IPS-NIHi11 (cell line): ENCODE measurements at regions not wholly inside any gene's neighbourhood (a gene's known extent, or its start where the extent isn't known, plus 50 kb on each side); places are given as distances from the start of the nearest gene placed in this dataset.
"Not testable (repeated sequence)": the region's sequence is repeated elsewhere in the genome, so short reads cannot be mapped to it uniquely, and the experiment has no call there.

Experiments used
- DNase-seq: peaks from one replicate; pipeline ENCODE4 v3.0.0; 2012; ENCODE audit warnings: mixed read lengths, low spot score

GRCh38 chr6:74018825-74019224 lies 322.8 kb downstream of the CD109 start:
- no peak for DNase-seq

DNA sequence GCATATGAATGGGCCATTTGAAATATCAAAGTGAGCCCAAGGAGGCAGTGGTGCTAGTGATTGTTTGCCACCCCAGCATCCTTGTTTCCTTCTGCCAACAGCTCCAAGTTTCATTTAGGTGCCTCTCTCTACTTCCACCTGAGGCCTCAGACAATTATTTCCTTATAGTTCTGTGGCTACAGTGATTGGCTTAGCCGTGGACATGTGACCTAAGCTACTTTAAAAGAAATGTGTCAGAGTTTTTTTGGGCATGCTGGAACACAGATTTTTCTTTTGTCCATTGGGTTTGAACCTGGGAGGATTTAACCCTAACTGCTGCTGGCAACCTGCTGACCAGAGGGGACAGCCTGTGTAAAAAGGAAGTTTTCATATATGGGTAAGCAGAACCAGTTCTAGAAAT lies 319.4 kb downstream of the CD109 start:
- no peak for DNase-seq

GRCh38 chr6:74000666-74001490 lies 304.9 kb downstream of the CD109 start:
- no peak for DNase-seq

- DNase-seq: not testable (repeated sequence)
Observed at GRCh38 chr6:73990609-73991238, 294.7 kb downstream of the CD109 start.

DNA sequence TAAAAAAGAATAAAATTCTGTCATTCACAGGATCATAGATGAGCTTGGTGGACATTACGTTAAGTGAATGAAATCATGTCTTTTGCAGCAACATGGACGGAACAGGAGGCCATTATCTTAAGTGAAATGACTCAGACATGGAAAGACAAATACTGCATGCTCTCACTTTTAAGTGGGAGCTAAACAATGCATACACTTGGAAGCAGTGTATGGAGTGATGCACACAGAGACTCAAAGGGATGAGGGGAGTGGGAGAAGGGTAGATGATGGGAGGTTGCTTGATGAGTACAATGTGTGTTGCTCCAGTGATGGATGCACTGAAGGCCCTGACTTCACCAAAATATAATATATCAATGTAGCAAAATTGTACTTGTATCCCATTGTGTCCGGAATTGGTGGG lies 293.4 kb downstream of the CD109 start:
- DNase-seq: no peak

- DNase-seq: no peak
Observed at GRCh38 chr6:73985891-73986290, 289.9 kb downstream of the CD109 start.

DNA sequence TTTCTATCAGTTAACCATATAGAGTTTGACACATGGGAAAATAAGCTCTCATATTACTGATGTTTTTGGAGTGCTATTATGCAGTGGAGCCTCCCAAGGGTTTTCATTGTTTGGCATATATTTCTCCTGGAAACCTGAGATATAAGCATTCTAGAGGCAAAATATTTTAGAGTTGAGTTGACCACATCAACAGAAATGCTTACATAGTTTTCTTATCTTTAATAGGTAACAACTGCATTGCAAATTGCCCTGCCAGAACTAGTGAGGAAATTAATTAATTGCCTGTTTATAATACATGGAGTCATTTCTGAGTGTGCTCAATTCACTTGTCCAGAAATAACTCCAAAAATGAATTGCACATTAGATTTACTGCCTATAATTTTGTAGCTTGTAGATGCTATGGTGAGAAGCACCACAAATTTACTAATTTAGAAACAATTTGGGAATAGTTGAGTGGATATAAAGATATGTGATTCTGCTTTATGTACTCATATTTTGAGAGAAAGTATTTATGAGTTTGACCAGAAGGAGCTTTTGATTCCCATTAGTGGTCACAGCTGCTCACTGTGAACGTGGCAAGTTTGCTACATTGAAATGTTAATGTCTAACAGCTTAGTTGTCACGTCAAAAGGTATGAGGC lies 288.7 kb downstream of the CD109 start:
- no peak for DNase-seq

DNA sequence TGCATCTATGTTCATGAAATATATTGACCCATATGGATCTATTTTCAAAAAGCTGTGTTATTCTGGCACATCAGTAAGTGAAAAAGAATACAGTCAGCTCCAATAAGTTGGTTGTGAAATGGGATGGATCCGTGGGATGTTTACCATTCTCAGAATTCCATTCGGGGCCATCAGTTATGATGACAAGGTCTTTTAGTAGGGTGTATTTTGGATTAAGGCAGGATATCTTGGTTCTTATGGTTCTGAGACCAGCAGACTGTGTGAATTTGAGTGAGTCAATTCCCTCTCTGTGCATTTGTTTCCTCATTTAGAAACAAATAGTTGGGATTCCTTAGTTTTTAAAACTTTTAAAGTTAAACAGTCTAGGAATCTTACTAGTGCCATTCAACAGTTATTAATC lies 287.4 kb downstream of the CD109 start:
- DNase-seq: no peak

DNA sequence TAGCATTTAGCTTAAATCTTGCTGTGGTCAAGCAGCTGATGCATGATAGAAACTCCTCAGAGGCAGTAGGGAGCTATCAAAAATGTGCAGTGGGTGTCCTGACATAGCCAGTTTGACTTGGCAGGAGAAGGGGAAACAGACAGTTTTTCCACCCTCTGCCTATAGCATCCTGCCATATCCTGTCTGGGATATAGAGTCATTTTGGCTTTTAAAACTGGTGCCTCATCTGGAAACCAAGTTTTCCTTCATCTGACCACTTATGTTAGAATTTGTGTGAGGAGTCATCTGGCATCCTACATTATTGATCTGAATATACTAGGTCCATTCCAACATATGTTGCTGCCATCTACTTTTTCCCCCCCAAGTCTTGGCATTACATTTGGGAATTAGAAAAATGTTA lies 284.1 kb downstream of the CD109 start:
- no peak for DNase-seq

DNA sequence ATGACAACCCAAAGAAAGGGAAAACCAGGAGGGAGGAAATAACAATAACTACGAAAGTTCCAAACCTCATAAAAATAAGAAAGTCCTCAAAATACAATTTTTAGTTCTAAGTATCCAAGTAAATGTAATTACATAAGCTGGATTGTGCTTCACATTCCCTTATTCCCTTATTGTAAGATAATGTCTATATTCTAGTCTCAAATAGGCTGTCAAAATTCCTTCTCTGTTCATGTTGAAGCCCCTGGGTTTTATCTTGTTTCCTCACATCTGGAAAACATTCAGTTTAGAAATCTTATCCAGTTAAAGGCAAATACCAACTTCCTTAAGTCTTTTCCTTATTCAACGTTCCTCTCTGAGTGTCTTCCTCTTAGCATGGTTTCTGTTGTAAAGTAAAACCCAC lies 282.3 kb downstream of the CD109 start:
- no peak for DNase-seq

GRCh38 chr6:73972518-73972917 lies 276.5 kb downstream of the CD109 start:
- DNase-seq: not testable (repeated sequence)

GRCh38 chr6:73969971-73970970 lies 274.3 kb downstream of the CD109 start:
- DNase-seq: peak; percentile 60

- no peak for DNase-seq
Observed at GRCh38 chr6:73968221-73968757, 272.3 kb downstream of the CD109 start.

- no peak for DNase-seq
Observed at GRCh38 chr6:73965539-73966029, 269.6 kb downstream of the CD109 start.

GRCh38 chr6:73964241-73964854 lies 268.3 kb downstream of the CD109 start:
- DNase-seq: no peak

DNA sequence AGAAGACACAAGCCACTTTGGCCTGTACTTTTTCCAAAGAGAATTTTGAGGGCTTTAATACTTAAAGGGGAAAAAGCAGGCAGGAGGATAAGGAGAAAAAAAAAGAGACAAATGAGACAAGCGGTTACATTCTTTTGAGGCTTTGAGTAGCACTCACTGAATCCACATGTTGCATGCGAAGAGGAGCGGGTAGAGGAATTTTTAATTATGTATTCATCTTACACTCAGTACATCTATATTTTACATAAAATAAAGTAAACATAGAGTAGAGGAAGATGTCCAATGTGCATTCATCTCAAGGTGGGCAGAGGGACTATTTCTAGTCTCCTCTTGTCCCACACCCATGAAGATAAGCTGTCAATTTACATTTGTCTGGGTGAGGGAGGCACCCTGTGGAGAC lies 266.9 kb downstream of the CD109 start:
- no peak for DNase-seq

- DNase-seq: no peak
Observed at GRCh38 chr6:73956305-73956704, 260.3 kb downstream of the CD109 start.

DNA sequence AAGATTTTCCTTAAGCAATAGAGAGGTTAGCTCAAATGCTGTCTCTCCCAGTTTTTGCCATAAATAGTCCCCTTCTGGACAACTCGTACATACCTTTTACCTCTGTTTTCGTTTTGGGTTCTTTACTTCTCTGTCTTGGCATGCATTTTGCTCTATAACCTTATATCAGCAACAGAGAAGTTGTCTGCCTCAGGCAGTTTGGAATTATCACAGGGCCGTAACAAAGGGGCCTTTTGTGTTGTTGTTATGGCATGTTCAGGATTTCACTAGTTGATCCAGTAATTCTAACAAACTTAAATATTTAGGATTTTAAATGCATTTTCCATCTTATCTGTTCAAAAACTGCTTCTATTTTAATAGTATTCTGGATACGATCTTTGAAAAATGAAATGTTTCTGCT lies 259.8 kb downstream of the CD109 start:
- DNase-seq: no peak

DNA sequence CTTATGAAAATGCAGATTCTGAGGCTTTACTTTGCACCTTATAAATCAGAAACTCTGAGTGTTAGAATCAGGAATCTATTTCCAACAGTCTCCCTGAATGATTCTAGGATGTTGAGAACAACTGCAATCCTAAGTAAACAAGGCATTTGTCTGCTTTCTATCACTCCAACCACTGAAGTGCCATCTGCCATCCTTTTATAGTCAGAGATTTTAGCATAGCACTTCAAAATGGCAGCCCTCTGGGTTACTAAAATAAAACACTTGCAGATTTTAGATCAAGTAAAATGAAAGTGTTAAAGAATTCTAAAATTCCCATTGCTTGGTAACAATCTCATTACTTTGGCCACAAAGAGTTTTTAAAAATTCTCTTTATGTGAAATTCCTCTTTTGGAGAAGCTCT lies 258.9 kb downstream of the CD109 start:
- no peak for DNase-seq

DNA sequence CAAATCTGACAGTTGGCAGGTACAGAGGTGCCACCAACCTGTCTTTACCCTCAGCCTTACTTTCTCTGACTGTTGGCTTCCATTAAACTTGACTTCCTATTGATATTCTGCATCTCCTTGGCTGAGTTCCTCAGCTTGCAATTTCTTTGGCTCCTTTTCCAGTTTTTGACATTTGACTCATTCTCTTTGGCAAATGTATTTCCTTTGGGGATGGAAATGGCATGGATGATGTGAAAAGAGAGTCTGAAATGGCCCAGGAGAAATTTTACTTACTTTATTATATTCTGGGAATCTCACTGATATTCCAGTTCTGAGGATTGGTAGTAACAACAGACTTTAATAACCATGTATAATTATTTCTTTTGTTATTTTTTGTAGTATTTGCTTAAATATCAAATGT lies 255.2 kb downstream of the CD109 start:
- DNase-seq: no peak
